Epithelial cell of proximal tubule (primary cell): ENCODE measurements at regions not wholly inside any gene's neighbourhood (a gene's known extent, or its start where the extent isn't known, plus 50 kb on each side); places are given as distances from the start of the nearest gene placed in this dataset.

Experiments
- DNase-seq: peaks from one replicate; pipeline ENCODE4 v3.0.0-alpha.2; 2011; ENCODE audit warnings: low read depth
- H3K4me3 ChIP-seq: 2 replicates; pipeline ENCODE4 v1.5.1; 2011; ENCODE audit warnings: low read depth, mild to moderate bottlenecking, low read length
- CTCF ChIP-seq: conservative IDR thresholded peaks from 2 replicates; pipeline ENCODE4 v1.5.1; 2012; ENCODE audit warnings: low read depth, mild to moderate bottlenecking, low read length

- no peak for TF ChIP-seq CTCF
- H3K4me3 ChIP-seq, result no peak overlapping the region
- no peak for DNase-seq
These were observed 62.0 kb downstream of the SUCNR1 start for GRCh38 chr3:151935446-151935845.

- H3K4me3 ChIP-seq, result no peak overlapping the region
- TF ChIP-seq CTCF, result no peak
- no peak for DNase-seq
These were observed 67.0 kb downstream of the SUCNR1 start for GRCh38 chr3:151940481-151940880.

- H3K4me3 ChIP-seq, result no peak overlapping the region
- TF ChIP-seq CTCF, result no peak
- no peak for DNase-seq
These were observed 70.1 kb downstream of the SUCNR1 start for GRCh38 chr3:151943539-151943938.

- no peak for DNase-seq
- no peak for TF ChIP-seq CTCF
- H3K4me3 ChIP-seq, result no peak overlapping the region
These were observed 70.9 kb downstream of the SUCNR1 start for GRCh38 chr3:151944356-151944755.

GRCh38 chr3:151946606-151947005, 73.2 kb downstream of the SUCNR1 start:
- no peak for TF ChIP-seq CTCF
- no peak overlapping the region for H3K4me3 ChIP-seq
- no peak for DNase-seq

- TF ChIP-seq CTCF, result no peak
- DNase-seq, result no peak
- H3K4me3 ChIP-seq, result no peak overlapping the region
These were observed 76.3 kb downstream of the SUCNR1 start for GRCh38 chr3:151949706-151950105.

- H3K4me3 ChIP-seq, result no peak overlapping the region
- no peak for TF ChIP-seq CTCF
- no peak for DNase-seq
These were observed 81.9 kb downstream of the SUCNR1 start for GRCh38 chr3:151955356-151955755.
